GM19397 (cell line): ENCODE measurements at regions not wholly inside any gene's neighbourhood (a gene's known extent, or its start where the extent isn't known, plus 50 kb on each side); places are given as distances from the start of the nearest gene placed in this dataset.

Source experiments
- ATAC-seq: cut with Tn5 transposase; IDR thresholded peaks from one replicate; pipeline ENCODE4 v1.9.1; 2021; ENCODE audit warnings: mild to moderate bottlenecking, moderate library complexity; ENCODE audit not compliant: unreplicated experiment

DNA sequence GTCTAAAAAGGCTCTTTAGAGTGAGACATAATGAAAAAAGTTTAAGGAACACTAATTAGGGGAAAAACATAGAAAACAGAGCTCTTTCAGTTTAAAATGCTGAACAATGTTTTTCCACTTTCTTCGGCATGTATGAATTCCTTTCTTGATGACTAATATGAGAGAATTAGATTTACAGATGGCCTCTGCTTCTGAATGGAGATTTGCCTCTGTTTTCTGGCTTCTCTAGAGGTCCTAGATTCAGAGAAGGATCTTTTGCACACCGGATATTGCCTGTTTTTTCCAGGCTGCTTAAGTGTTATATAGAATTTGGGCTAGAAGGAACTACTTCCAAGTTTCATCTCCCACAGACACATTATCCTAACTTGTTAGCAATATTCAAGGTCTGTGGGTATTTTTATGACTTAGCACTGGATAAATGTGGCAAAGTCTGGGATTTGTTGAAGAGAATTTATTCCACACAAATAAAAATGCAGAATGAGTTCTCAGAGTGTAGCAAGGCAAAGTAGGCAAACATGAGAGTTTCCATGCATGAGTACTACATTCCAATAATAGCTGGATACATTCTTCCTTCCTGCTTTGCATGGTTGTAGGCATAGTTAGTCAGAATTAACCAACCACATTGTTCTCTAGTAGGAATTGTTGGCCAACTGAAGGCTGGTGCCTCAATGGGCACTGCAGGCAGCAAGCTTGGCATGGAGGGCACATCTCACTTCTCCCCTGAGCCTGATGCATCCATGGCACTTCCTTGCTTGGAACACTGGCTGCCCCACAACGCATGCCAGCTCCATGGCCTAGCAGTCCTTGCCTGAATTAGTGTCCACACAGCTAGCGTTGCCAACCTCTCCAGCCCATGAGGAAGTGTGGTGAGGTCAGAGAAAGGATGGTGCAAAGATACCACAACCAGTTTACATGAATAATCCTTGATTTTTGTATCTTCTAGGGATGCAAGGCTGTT is 224.2 kb downstream of the CLIC5 start:
- no peak for ATAC-seq

DNA sequence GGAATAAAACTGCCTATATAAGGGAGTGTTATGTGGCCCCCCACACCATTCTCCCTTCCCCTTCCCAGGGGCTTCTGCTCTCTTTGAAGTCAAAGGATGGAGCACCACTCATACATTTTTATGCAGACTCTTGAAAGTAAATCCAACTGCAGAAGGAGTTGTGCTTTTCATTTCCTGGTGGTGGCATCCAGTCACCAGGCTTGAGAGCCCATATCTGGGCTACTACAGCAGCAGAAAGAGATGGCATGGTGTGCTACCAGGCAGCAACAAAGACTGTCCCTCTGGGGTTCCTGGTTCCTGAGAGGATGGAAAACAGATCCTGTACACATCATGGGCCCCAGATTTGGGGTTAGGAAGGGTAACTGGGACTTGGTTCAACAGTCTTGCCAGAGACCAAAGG is 226.4 kb downstream of the CLIC5 start:
- ATAC-seq: no peak

DNA sequence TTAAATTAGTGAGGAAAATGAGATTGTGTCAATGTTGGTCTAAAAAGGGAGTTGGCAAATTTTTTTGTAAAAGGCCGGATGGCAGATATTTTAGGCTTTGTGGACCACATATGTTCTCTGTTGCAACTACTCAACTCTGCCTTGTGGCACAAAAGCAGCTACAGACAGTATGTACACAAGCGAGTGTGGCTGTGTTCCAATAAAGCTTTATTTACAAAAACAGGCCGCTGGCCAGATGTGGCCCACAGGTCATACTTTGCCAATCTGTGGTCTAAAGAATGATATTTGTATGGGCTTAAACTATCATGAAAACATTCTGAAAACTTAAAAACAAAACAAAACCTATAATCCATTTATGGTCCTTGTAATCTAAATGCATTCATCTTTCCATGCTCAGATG is 228.3 kb downstream of the CLIC5 start:
- ATAC-seq: no peak

DNA sequence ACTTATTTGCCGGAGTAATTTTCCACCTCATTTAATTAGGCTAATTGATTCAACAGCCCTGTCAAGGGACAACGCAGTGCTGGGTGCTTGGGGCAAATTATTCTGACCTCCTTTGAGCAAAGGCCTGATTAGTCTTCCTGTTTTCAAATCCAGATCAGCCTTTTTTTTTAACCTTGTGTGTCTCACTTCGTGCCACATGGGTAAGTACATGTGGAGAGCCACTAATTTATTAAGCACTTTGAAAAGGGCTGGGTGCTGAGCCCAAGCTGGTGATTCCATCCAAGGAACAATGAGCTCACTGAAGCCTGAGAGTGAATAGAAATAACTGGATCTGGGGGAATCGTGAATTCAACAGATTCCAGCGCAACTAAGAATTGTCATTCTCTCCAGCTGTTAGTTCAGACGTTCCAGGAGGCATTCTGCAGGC is 229.3 kb downstream of the CLIC5 start:
- no peak for ATAC-seq

DNA sequence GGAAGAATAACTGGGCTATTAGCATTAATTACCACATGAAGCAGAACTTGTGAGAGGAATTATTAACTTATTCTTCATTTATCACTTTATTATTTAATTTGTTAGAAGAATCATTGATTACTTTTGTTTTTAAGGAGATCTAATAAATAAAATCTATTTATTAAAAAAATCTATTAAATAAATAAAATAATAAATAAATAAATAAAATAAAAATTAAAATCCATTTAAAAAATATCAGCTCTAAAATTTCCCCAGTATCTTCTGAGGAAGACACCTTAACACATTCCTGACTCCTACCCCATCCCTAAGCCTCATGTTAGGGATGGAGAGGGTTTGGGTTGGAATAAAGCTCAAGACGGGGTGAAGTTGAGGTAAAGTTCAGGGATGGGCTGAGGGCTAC is 231.4 kb downstream of the CLIC5 start:
- no peak for ATAC-seq

DNA sequence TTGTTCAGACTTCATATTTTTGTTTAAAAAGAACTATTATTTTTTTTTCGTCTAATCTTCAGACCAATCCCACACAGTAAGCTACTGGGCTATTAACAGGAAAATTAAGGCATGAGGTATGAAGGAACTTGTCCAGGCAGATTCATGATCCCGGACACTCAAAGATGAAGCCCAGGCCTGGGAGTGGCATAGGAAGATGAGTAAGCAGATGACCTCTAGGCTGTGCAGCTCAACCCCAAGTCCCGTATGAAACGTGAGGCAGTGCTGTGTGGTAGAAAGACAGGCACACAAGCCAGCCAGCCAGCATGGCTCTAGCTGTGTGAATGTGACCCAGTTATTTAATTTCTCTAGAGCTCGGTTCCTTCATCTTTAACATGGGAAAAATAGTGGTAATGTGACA is 231.9 kb downstream of the CLIC5 start:
- ATAC-seq: no peak

DNA sequence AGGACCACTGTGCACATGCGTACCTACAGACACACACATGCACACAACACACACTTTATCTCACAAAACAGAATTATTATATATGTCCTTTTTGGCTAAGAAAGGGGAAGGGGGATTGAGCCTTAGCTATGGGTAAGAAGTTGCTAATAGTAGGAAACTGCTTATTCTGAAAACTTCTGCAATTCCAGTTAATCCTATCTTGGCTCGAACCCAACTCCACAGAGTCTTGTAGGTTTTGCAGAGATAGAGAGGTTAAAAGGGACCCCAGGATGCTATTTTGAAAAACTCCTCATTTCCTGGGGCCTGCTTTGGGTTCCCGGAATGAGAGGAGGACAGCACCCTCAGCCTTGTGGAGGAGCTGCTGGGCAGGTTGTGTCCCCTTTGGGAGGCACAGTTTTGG is 233.8 kb downstream of the CLIC5 start:
- ATAC-seq: no peak

DNA sequence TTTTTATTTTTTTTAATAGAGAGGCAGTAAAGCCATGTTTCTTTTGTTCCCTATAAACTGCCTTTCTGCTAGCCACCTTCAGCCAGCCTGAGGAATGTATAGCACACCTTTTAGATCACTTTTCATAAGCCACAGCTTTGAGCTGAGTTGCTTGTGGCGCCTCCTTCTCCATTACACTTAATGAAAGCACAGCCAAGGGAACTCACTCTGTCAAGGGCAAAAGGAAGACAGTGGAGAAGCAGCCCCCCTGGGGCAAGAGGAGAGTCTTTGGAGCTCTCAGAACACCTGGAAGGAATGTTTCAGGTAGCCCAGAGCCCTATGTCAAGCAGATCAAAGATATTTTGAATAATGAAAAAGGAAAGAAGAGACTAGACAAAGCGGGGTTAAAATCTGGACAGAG is 235.1 kb downstream of the CLIC5 start:
- no peak for ATAC-seq

DNA sequence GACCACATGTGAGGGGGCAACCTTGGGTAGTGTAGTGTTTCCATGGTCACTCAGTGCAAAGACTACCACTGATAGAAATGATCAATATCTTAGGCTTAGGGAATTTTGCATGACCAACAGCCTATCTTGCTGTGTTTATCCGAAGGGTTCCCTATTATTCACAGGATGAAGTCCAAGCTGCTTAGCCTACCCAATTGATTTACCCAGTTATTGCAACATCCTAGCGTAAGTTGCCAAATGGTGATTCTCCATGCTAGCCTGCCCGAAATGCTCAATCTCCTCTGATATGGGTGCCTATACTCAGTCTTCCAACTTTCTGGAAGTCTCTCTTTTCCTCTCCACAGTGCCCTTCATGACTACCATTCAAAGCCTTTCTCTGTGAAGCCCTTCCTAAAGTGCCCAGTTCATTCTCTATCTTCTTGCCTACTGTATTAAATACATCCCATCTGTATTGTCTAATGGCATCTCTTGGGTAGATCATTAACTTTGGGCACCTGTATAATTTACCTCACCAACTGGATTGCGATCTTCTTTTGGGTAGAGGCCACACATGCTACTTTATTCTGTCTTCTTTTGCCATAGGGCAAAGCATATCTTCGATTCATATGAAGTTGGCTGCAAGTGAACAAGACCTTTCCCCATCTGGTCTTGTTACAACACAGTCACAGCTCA is 240.5 kb downstream of the CLIC5 start:
- no peak for ATAC-seq

DNA sequence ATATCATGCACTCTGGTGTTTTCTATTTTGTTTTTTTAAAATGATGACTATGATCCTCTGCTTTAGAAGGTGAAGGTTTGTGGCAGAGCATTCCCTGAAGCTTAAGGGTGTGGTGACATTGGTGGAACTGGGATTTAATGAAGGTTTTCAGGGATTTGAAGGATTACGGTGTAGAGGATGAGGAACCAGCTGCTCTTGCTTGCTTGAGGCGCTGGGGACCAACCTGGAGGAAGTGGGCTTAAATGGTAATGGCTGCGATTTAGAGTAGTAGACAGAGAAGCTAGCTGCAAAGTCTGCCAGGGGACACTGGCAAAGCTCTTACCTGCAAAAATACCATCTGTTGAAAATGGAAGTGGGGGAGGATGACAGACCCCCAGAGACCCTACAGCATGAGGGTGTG is 241.8 kb downstream of the CLIC5 start:
- no peak for ATAC-seq

DNA sequence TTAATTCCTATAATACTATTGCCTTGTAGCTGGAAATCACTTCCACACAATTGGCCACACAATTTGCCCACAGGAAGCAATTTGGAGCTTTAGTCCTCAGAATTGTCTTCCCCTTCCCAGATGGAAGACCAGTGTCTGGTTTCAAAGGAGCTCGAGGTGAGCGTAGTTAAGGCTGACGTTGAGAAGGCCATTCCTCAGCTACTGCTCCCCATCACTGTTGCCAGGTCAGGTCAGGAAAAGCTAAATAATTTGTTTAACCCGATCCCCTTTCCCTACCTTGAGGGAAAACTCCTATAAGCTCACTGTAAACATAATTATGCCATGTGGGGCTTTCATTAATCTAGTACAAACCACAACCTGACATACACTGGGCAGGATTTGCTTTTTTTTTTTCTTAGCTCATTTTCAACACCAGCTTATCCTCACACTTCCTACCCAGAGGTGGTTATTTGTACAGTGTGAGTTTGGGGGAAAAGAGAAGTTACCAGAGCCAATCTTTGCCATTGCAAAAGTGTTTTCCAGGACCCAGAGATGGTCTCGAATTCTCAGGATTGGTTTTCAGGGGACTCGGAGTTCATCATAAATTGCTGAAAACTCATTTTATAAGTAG is 242.7 kb downstream of the CLIC5 start:
- ATAC-seq: no peak

DNA sequence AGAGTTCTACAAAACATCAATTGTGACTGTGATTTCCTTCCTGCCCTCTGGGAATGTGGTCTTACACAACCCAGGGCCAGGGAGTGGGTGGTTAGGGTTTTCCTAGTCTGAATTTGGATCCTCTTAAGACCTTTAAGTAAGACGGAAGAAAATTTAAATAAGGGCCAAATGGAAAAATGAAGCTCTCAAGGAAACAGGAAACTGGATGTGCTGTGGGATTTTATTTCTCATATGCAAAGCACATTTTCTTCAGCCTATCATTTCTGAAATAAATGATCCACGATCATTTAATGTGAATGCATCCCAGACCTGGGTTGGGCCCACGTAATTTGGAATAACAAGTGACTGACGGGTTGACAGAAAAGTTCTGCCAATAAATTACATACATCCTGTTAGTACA is 243.6 kb downstream of the CLIC5 start:
- ATAC-seq: no peak

DNA sequence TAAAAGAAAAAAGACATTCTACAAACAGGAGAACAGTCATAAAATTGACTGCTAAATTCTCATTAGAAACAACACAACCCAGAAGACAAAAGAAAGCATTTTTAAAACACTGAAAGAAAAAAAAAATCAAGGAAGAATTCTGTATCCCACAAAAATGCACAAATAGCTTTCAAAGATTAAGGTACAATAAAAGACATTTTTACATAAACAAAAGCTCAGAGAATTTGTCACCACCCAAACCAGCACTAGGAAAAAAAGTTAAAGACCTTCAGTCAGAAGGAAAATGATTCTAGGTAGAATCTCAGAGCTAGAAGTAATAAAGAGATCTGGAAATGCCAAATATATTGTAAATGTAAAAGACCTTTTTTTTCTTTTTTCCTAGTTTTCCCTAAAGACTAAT is 252.4 kb downstream of the CLIC5 start:
- no peak for ATAC-seq

DNA sequence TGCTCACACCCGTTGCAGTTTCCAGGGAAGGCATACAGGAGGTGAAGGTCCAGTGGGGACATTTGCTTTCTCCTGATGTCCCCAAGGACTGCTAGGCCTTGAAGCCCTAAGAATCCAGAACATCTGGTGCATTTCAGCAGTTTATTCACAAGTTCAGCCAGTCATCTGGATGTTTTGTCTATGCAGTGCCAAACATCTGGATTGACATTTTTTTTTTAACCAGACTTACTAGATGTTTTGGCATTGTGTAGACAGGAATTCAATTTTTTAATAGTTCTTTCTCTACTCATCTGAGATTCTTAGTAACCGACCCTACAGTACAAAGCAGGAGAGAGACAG is 256.2 kb downstream of the CLIC5 start:
- no peak for ATAC-seq

DNA sequence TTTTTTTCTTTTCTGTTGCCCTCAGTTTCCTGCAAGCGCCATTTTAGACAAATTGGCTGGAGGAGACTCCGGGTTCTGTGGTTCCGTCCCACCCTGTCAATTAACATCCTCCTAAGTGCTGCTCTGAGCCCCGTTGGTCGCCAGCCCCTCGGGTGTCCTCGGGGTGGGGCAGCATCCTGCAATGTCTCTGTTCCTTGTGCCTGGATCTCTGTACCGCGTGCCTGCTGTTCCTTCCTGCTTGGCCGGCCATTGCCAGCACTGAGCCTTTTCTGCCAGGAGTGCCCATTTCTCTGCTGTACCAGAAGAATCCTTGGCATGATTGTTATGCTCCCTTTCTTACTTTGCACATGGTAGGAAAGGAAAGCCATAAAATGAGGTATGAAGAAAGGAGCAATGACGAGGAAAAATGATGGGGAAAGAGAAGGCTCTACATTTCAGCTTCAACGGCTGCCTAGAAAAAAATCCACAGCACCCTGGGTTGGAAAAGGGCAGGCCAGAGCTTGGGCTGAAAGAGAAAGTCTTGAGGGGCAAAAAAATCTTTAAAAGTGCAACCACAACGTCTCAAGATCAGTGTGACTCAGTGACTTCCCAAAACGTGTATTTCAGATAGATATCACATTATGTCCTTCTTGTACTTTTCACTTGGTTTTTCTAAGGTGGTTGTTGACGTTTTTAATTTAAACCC is 256.7 kb downstream of the CLIC5 start:
- ATAC-seq: no peak

DNA sequence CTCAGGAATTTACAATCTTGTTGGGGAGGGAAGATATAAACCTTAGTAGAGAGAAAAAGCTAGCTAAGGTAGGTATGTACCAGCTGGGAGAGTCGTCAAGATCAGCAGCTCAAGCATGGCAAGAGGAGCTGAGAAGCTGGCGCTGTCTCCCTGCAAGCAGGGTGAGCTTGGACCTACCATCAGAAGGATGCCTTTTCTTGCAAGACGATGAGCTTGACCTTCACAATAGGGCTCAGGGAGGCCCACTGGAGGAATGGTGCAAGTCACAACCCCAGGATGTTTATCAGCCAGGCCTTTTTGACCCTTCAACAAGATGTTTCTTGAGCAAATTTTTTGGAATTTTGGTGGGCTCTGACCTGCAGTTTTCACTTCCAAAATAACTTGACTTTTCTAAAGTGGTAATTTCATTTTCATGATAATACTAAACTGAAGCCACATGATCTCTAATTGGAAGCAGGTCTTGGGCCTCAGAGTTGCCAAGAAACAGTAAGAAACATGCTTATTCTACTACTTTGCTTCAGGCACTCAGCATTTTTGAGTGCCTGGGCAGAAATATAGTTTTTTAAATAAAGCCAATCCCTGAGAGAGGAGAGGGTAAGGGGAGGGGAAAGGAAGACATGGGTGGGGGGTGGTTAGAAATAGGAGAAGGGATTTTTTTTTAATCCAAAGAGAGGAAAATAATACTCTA is 258.1 kb downstream of the CLIC5 start:
- ATAC-seq: no peak

DNA sequence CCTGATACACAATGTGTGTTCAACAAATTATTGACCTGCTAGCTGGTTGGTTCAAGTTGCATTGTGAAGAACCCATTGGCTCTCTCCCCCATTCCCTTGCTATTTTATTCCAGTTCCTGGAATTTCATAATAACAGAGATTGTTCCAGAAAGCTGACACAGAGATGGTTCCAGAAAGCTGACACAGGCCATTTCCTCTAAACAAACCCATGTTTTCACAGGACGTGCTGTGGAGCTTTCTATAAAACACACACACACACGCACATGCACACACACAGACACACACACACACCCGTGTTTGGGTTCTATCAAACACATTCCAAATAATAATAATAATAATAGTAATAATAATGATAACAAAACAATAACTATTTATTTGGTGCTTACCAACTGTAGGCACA is 259.1 kb downstream of the CLIC5 start:
- no peak for ATAC-seq

DNA sequence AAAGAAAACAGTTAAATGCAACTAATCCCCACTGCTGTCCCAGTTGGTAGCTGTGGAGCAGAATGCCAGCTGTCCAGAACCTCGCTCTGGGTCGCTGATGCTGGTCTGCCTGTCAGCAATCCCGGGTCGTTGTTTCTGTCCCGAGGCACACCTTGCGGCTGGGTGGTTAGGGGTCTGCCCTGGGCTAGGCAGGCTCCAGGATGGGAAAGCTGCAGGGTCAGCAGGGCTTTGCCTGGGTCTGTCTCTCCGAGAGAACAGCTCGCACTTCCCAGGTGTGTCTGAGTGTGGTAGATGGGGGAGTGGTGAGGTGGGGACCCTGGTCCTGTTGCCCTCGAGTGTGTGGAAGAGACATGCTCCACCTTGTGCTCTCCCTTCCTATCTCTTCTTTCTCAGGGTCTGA is 261.2 kb downstream of the CLIC5 start:
- no peak for ATAC-seq

DNA sequence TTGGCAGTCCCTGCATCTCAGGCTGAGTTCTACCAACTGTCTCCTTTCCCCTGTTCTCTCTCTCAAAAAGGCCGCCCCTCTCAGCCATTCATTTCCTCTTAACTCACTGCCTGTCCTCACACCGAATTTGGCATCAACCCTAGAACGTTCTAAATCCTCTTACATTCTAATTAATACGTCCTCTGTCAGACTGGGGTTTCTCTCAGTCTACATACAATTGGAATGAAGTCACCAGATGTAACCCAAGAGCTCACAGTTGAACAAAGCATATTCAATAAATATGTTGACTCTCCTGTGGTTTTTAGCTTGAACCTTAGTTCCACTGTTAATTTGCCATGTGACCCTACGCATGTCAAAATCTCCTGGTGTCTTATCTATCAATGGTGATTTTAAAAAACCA is 269.6 kb downstream of the CLIC5 start:
- ATAC-seq: no peak

DNA sequence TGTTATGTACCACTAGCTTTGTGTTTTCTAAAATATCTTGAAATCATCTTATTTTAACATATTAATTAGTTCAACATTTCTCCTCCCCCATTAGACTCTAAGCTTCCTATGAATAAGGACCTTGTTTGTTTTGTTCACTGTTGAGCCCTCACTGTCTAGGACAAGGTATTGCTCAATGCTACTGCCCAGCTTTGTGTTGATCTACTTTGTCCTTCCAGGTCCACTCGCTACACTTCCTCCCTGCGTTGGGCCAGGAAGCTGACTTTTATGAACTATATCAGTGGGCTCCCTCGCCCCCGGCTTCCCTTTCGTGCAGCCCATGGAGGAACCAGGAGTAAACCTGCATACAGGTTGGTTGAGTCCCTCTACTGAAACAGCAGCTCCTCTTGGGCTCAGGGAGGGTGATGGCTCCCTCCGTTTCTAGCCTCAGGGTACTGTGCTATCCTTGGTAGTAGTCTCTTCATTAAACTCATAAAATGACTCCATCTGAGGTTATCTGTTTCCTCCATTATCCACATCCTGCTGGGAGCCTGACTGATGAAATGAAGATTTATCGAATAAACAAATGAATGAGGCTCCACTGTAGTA is 272.5 kb downstream of the CLIC5 start:
- ATAC-seq: no peak

DNA sequence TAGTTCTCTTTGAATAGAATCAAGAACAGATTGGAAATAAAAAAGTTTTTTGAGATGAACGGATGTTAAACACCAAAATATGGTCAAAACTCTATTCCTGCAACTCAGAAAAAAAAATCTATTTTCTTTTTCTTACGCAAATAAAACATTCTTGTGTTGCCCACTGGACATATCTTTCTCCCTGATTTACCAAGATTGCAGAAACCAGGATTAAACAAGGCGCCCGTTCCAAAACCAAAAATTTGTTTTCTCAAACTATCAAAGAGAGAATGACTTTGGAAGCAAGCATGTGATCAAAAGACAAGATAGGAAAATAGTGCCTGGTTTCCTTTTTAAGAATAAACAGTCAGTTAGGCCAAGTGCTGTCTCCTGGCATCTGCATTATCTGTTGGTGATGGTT is 273.1 kb downstream of the CLIC5 start:
- ATAC-seq: no peak
